ENCODE measurements at regions not wholly inside any gene's neighbourhood (a gene's known extent, or its start where the extent isn't known, plus 50 kb on each side); places are given as distances from the start of the nearest gene placed in this dataset.

- DNase-seq (ENCODE audit: low spot score): no peak
These were observed 81.3 kb downstream of the FOXL3 start for GRCh38 chr7:371119-371778.

- no peak for DNase-seq (ENCODE audit: low spot score)
These were observed 82.0 kb downstream of the FOXL3 start for GRCh38 chr7:371779-372545.

- DNase-seq (ENCODE audit: low spot score): no peak
These were observed 82.6 kb downstream of the FOXL3 start for GRCh38 chr7:372546-372931.

GRCh38 chr7:372932-373791, 83.2 kb downstream of the FOXL3 start:
- DNase-seq (ENCODE audit: low spot score): no peak

- no peak for DNase-seq (ENCODE audit: low spot score)
These were observed 84.1 kb downstream of the FOXL3 start for GRCh38 chr7:373818-374705.

GRCh38 chr7:374706-375311, 84.8 kb downstream of the FOXL3 start:
- no peak for DNase-seq (ENCODE audit: low spot score)

GRCh38 chr7:375321-375831, 85.4 kb downstream of the FOXL3 start:
- DNase-seq (ENCODE audit: low spot score): no peak

GRCh38 chr7:375901-376305, 85.9 kb downstream of the FOXL3 start:
- DNase-seq (ENCODE audit: low spot score): no peak

- no peak for DNase-seq (ENCODE audit: low spot score)
These were observed 86.5 kb downstream of the FOXL3 start for GRCh38 chr7:376306-377079.

- no peak for DNase-seq (ENCODE audit: low spot score)
These were observed 87.4 kb downstream of the FOXL3 start for GRCh38 chr7:377080-378040.

GRCh38 chr7:378041-378420, 88.1 kb downstream of the FOXL3 start:
- DNase-seq (ENCODE audit: low spot score): no peak

- no peak for DNase-seq (ENCODE audit: low spot score)
These were observed 88.8 kb downstream of the FOXL3 start for GRCh38 chr7:378551-379455.

- DNase-seq (ENCODE audit: low spot score): no peak
These were observed 89.6 kb downstream of the FOXL3 start for GRCh38 chr7:379456-380138.

GRCh38 chr7:380139-380485, 90.1 kb downstream of the FOXL3 start:
- DNase-seq (ENCODE audit: low spot score): no peak

GRCh38 chr7:380711-381210, 90.8 kb downstream of the FOXL3 start:
- DNase-seq (ENCODE audit: low spot score): no peak

GRCh38 chr7:381211-382042, 91.5 kb downstream of the FOXL3 start:
- peak; percentile 38 for DNase-seq (ENCODE audit: low spot score)

- no peak for DNase-seq (ENCODE audit: low spot score)
These were observed 92.1 kb downstream of the FOXL3 start for GRCh38 chr7:382043-382400.

Data from CD4-positive, alpha-beta T cell treated with Interleukin-15 for 4 hours (primary cell).